ENCODE measurements at regions not wholly inside any gene's neighbourhood (a gene's known extent, or its start where the extent isn't known, plus 50 kb on each side); places are given as distances from the start of the nearest gene placed in this dataset.

GRCh38 chr4:175070444-175070843 lies 152.3 kb downstream of the ADAM29 start:
- Histone ChIP-seq H3K9me3 (ENCODE audit: insufficient read depth, low read depth, low read length) (0 out of 2 replicates have a peak, but pooled peaks cover 3% of the 10 kb centered on the region), H3K4me1 (ENCODE audit: insufficient read depth, low read length, poor library complexity, severe bottlenecking) (no peaks in the 10 kb centered on the region), H3K4me3 (ENCODE audit: low read length, poor library complexity, severe bottlenecking) (no peak overlapping the region), H3F3A (ENCODE audit: low read depth) (no peaks in the 10 kb centered on the region), H3K9ac (ENCODE audit: low read depth, low read length, poor library complexity, severe bottlenecking) (no peak overlapping the region), H3K36me3 (ENCODE audit: insufficient read depth, low read length) (no peaks in the 10 kb centered on the region), H4K20me1 (ENCODE audit: insufficient read depth, low read length, poor library complexity, severe bottlenecking) (no peaks in the 10 kb centered on the region), H3K79me2 (ENCODE audit: insufficient read depth, low read length) (no peaks in the 10 kb centered on the region), H3K4me2 (ENCODE audit: low read depth, low read length, poor library complexity, severe bottlenecking) (no peak overlapping the region), H2AFZ (ENCODE audit: low read length) (no peak overlapping the region), H3K27me3 (ENCODE audit: insufficient read depth, low read length, poor library complexity, severe bottlenecking) (no peaks in the 10 kb centered on the region), H3K9me2 (replicated peaks; ENCODE audit: low read depth, low read length) (no peaks in the 10 kb centered on the region)
- TF ChIP-seq EZH2phosphoT487 (IDR thresholded peaks at IDR 0.05; ENCODE audit: borderline replicate concordance) (no peak), CTCF (conservative IDR thresholded peaks at IDR 0.05; ENCODE audit: low read length) (no peak)

GRCh38 chr4:175071123-175071522 lies 153.0 kb downstream of the ADAM29 start:
- no peaks in the 10 kb centered on the region for H3K36me3 ChIP-seq (ENCODE audit: insufficient read depth, low read length)
- TF ChIP-seq CTCF (conservative IDR thresholded peaks at IDR 0.05; ENCODE audit: low read length): no peak
- no peak for TF ChIP-seq EZH2phosphoT487 (IDR thresholded peaks at IDR 0.05; ENCODE audit: borderline replicate concordance)
- no peaks in the 10 kb centered on the region for H3K27me3 ChIP-seq (ENCODE audit: insufficient read depth, low read length, poor library complexity, severe bottlenecking)
- no peak overlapping the region for H3K9ac ChIP-seq (ENCODE audit: low read depth, low read length, poor library complexity, severe bottlenecking)
- H3K4me3 ChIP-seq (ENCODE audit: low read length, poor library complexity, severe bottlenecking): no peak overlapping the region
- H3F3A ChIP-seq (ENCODE audit: low read depth): no peaks in the 10 kb centered on the region
- H3K4me1 ChIP-seq (ENCODE audit: insufficient read depth, low read length, poor library complexity, severe bottlenecking): no peaks in the 10 kb centered on the region
- 0 out of 2 replicates have a peak, but pooled peaks cover 3% of the 10 kb centered on the region for H3K9me3 ChIP-seq (ENCODE audit: insufficient read depth, low read depth, low read length)
- no peaks in the 10 kb centered on the region for H3K79me2 ChIP-seq (ENCODE audit: insufficient read depth, low read length)
- no peaks in the 10 kb centered on the region for H4K20me1 ChIP-seq (ENCODE audit: insufficient read depth, low read length, poor library complexity, severe bottlenecking)
- H3K9me2 ChIP-seq (replicated peaks; ENCODE audit: low read depth, low read length): no peaks in the 10 kb centered on the region
- no peak overlapping the region for H2AFZ ChIP-seq (ENCODE audit: low read length)
- H3K4me2 ChIP-seq (ENCODE audit: low read depth, low read length, poor library complexity, severe bottlenecking): no peak overlapping the region

- Histone ChIP-seq H3K4me1 (ENCODE audit: insufficient read depth, low read length, poor library complexity, severe bottlenecking) (no peaks in the 10 kb centered on the region), H3K9ac (ENCODE audit: low read depth, low read length, poor library complexity, severe bottlenecking) (no peak overlapping the region), H2AFZ (ENCODE audit: low read length) (no peak overlapping the region), H3K9me3 (ENCODE audit: insufficient read depth, low read depth, low read length) (no peaks in the 10 kb centered on the region), H4K20me1 (ENCODE audit: insufficient read depth, low read length, poor library complexity, severe bottlenecking) (no peaks in the 10 kb centered on the region), H3K79me2 (ENCODE audit: insufficient read depth, low read length) (no peaks in the 10 kb centered on the region), H3K4me3 (ENCODE audit: low read length, poor library complexity, severe bottlenecking) (no peak overlapping the region), H3F3A (ENCODE audit: low read depth) (no peaks in the 10 kb centered on the region), H3K27me3 (ENCODE audit: insufficient read depth, low read length, poor library complexity, severe bottlenecking) (no peaks in the 10 kb centered on the region), H3K36me3 (ENCODE audit: insufficient read depth, low read length) (no peaks in the 10 kb centered on the region), H3K9me2 (replicated peaks; ENCODE audit: low read depth, low read length) (no peaks in the 10 kb centered on the region), H3K4me2 (ENCODE audit: low read depth, low read length, poor library complexity, severe bottlenecking) (no peak overlapping the region)
- TF ChIP-seq CTCF (conservative IDR thresholded peaks at IDR 0.05; ENCODE audit: low read length) (no peak), EZH2phosphoT487 (IDR thresholded peaks at IDR 0.05; ENCODE audit: borderline replicate concordance) (no peak)
These were observed 169.0 kb downstream of the ADAM29 start for GRCh38 chr4:175087145-175087544.
